Activated naive CD8-positive, alpha-beta T cell treated with anti-CD3 and anti-CD28 coated beads for 36 hours (primary cell): ENCODE measurements at regions not wholly inside any gene's neighbourhood (a gene's known extent, or its start where the extent isn't known, plus 50 kb on each side); places are given as distances from the start of the nearest gene placed in this dataset.

ENCODE experiments used
- DNase-seq: peaks from one replicate; pipeline ENCODE4 v3.0.0; 2021
- H3K27ac Mint-ChIP-seq: one replicate; pipeline ENCODE4 v1.8.0; 2022; ENCODE audit warnings: mild to moderate bottlenecking, moderate library complexity, mixed read lengths
- H3K27me3 Mint-ChIP-seq: one replicate; pipeline ENCODE4 v1.8.0; 2022; ENCODE audit warnings: mild to moderate bottlenecking, mixed read lengths
- H3K36me3 Mint-ChIP-seq: one replicate; pipeline ENCODE4 v1.8.0; 2021; ENCODE audit warnings: mild to moderate bottlenecking, mixed read lengths
- H3K4me1 Mint-ChIP-seq: one replicate; pipeline ENCODE4 v1.8.0; 2021; ENCODE audit warnings: mixed read lengths
- H3K4me3 Mint-ChIP-seq: one replicate; pipeline ENCODE4 v1.8.0; 2022; ENCODE audit warnings: mild to moderate bottlenecking, moderate library complexity, mixed read lengths
- H3K9me3 Mint-ChIP-seq: one replicate; pipeline ENCODE4 v1.8.0; 2022; ENCODE audit warnings: mixed read lengths

GRCh38 chr3:118272991-118273390, 761.7 kb downstream of the IGSF11 start:
- Mint-ChIP-seq H3K36me3 (no peaks in the 10 kb centered on the region), H3K9me3 (peaks cover 6% of the 10 kb centered on the region), H3K27ac (no peak overlapping the region), H3K27me3 (no peaks in the 10 kb centered on the region), H3K4me1 (no peaks in the 10 kb centered on the region), H3K4me3 (no peak overlapping the region)
- no peak for DNase-seq

- no peak for DNase-seq
- Mint-ChIP-seq H3K4me3 (no peak overlapping the region), H3K36me3 (no peaks in the 10 kb centered on the region), H3K9me3 (peaks cover 1% of the 10 kb centered on the region), H3K27me3 (no peaks in the 10 kb centered on the region), H3K4me1 (no peaks in the 10 kb centered on the region), H3K27ac (no peak overlapping the region)
These were observed 756.8 kb downstream of the IGSF11 start for GRCh38 chr3:118277814-118278213.

DNA sequence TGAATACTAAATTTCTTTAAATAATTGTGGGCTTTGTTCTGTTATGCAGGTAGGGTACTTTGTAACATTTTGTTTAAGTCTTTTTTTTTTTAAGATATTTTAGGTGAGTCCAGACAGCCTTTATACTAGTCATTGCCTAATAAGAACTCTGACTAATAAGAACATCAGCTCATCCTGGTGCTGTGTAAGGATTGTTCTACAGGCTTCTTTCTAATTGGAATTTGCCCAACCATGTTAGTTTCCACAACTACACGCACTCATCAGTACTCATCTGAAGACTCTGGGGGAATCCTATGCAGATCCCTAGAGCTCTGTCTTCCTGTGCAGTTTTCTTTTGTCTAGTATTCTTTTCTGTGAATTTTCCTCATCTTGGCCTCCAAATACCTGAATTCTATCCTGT, 741.8 kb downstream of the IGSF11 start:
- Mint-ChIP-seq H3K9me3 (peaks cover 6% of the 10 kb centered on the region), H3K27me3 (no peaks in the 10 kb centered on the region), H3K4me3 (no peak overlapping the region), H3K36me3 (no peaks in the 10 kb centered on the region), H3K4me1 (no peaks in the 10 kb centered on the region), H3K27ac (no peak overlapping the region)
- DNase-seq: no peak

DNA sequence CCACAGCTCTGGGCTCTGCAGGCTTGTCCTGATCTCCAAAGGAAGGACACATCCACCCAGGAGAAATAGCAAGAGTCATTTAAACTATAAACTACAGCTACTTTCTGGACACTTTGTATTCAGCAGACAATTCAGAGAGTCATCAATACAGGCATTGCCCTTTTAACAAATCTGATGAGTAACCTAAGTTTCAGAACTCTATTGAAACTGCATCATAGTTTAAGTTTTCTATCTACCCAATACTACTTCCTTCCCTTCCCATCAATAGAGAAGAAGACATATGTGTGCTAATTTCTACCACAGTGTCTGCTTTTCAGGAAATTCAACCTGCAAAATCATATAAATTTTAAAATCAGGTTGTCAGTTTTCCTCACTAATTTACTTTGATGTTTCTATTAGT, 736.5 kb downstream of the IGSF11 start:
- Mint-ChIP-seq H3K9me3 (peaks cover 2% of the 10 kb centered on the region), H3K4me3 (no peak overlapping the region), H3K27me3 (no peaks in the 10 kb centered on the region), H3K27ac (no peak overlapping the region), H3K4me1 (no peaks in the 10 kb centered on the region), H3K36me3 (no peaks in the 10 kb centered on the region)
- no peak for DNase-seq

DNA sequence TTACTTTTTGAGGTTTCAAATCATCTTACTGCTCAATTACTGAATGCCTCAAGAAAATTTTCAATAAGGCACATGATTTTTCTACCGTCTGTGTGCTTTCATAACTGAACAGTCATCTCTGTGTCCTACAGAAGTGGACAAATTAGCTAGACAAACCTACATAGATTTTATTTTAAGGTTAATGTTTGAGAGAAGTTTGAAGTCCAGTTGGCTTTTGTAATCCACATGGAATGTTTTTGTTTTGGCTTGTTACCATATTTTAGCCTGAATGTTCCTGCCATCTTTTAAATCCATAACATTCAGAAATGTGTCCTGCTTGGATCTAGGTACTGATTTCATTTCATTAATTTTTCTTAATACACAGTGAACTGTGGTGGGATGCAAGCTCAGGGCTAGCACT, 730.1 kb downstream of the IGSF11 start:
- Mint-ChIP-seq H3K4me1 (no peaks in the 10 kb centered on the region), H3K27ac (no peak overlapping the region), H3K36me3 (no peaks in the 10 kb centered on the region)

DNA sequence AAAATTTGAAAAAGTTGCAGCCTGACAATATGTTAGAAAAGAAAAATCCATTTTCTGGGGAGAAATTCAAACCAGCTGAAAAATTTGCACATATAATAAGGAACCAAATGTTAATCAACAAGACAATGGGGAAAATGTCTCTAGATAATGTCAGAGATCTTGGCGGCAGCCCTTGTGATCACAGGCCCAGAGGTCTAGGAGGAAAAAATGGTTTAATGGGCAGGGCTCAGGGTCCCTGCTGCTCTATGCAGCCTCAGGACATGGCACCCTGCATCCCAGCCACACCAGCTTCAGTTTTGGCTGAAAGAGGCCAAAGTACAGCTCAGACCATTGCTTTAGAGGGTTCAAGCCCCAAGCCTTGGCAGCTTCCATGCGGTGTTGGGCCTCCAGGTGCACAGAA, 701.9 kb downstream of the IGSF11 start:
- no peaks in the 10 kb centered on the region for H3K4me1 Mint-ChIP-seq
- no peak overlapping the region for H3K27ac Mint-ChIP-seq
- H3K36me3 Mint-ChIP-seq: no peaks in the 10 kb centered on the region
- no peak overlapping the region for H3K4me3 Mint-ChIP-seq
- peaks cover 19% of the 10 kb centered on the region for H3K9me3 Mint-ChIP-seq
- no peak for DNase-seq
- no peaks in the 10 kb centered on the region for H3K27me3 Mint-ChIP-seq

More for the DNA sequence above, 730.1 kb downstream of the IGSF11 start:
- H3K27me3 Mint-ChIP-seq: no peaks in the 10 kb centered on the region
- no peak overlapping the region for H3K4me3 Mint-ChIP-seq
- no peak for DNase-seq
- H3K9me3 Mint-ChIP-seq: peaks cover under 1% of the 10 kb centered on the region

GRCh38 chr3:118337649-118338048, 697.0 kb downstream of the IGSF11 start:
- Mint-ChIP-seq H3K9me3 (peaks cover 7% of the 10 kb centered on the region), H3K4me1 (no peaks in the 10 kb centered on the region), H3K4me3 (no peak overlapping the region), H3K27me3 (no peaks in the 10 kb centered on the region), H3K27ac (no peak overlapping the region), H3K36me3 (no peaks in the 10 kb centered on the region)
- DNase-seq: no peak

- Mint-ChIP-seq H3K4me1 (no peaks in the 10 kb centered on the region), H3K27me3 (no peaks in the 10 kb centered on the region), H3K27ac (no peak overlapping the region), H3K4me3 (no peak overlapping the region), H3K36me3 (no peaks in the 10 kb centered on the region), H3K9me3 (peaks cover 6% of the 10 kb centered on the region)
- DNase-seq: no peak
These were observed 687.1 kb downstream of the IGSF11 start for GRCh38 chr3:118347396-118348168.

GRCh38 chr3:118348169-118348557, 686.5 kb downstream of the IGSF11 start:
- Mint-ChIP-seq H3K4me1 (no peaks in the 10 kb centered on the region), H3K27me3 (no peaks in the 10 kb centered on the region), H3K27ac (no peak overlapping the region), H3K9me3 (peaks cover 7% of the 10 kb centered on the region), H3K36me3 (no peaks in the 10 kb centered on the region), H3K4me3 (no peak overlapping the region)
- DNase-seq: no peak

DNA sequence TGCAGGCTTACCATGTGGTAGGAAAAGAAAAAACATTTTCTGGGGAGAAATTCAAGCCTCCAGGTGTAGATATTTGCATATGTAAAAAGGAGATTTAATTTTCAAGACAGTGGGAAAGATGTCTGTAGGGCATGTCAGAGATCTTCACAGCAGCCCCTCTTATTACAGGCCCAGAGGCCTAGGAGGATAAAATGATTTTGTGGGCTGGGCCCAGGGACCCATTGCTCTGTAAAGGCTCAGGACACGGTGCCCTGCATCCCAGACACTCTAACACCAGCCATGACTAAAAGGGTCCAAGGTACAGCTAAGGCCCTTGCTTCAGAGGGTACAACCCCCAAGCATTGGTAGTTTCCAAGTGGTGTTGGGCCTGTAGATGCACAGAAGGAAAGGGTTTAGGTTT, 680.1 kb downstream of the IGSF11 start:
- Mint-ChIP-seq H3K36me3 (no peaks in the 10 kb centered on the region), H3K27me3 (no peaks in the 10 kb centered on the region), H3K9me3 (peaks cover 33% of the 10 kb centered on the region), H3K4me3 (no peak overlapping the region), H3K27ac (no peak overlapping the region), H3K4me1 (no peaks in the 10 kb centered on the region)
- no peak for DNase-seq

DNA sequence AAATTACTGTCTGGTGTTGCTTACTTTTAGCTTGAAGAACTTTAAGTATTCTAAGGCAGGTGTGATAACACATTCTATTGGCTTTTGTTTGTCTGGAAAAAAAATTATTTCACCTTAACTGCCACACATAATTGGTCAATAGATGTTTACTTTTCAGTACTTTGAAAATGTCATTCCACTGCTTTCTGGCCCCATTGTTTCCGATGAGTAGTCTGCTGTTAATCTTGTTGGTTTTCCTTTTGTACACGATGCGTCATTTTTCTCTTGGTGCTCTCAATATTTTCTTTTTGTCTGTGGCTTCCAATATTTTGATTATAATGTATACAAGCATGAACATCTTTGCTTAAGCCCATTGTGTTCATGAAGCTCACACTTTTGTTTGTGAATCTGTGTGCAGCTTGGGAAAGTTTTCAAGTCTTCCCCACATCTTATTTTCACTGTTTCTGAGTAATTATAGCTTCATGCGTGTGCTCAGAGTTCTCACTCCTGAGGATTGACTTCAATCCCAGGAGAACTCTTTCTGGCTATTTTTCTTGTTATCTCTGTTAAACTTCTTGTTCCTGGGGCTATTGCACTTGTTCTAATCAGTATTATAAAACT, 664.7 kb downstream of the IGSF11 start:
- no peak overlapping the region for H3K27ac Mint-ChIP-seq
- peaks cover 9% of the 10 kb centered on the region for H3K9me3 Mint-ChIP-seq
- DNase-seq: no peak
- H3K4me1 Mint-ChIP-seq: no peaks in the 10 kb centered on the region
- H3K4me3 Mint-ChIP-seq: no peak overlapping the region
- H3K36me3 Mint-ChIP-seq: no peaks in the 10 kb centered on the region
- H3K27me3 Mint-ChIP-seq: no peaks in the 10 kb centered on the region

DNA sequence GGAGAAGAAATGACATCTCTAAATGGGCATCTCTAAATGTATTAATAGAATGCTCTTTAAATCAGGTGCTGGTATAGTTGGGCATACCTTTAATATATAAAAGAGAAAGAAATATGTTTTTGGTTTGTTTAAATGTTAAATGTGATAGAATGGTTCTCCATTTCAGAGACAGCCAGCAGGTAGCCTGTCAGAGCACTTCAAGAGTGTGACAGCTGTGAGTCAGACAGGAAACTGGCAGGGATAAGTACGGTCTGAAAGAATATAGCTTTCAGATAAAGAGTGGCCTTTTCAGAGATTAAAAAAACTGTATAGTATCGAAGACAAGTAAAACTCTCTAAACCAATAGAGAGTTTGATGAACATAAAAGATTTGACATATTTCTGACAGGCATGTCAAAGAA, 654.1 kb downstream of the IGSF11 start:
- H3K27ac Mint-ChIP-seq: no peak overlapping the region
- H3K27me3 Mint-ChIP-seq: no peaks in the 10 kb centered on the region
- no peak for DNase-seq
- H3K4me1 Mint-ChIP-seq: no peaks in the 10 kb centered on the region
- no peak overlapping the region for H3K4me3 Mint-ChIP-seq
- peaks cover 2% of the 10 kb centered on the region for H3K9me3 Mint-ChIP-seq
- no peaks in the 10 kb centered on the region for H3K36me3 Mint-ChIP-seq

GRCh38 chr3:118396491-118396890, 638.2 kb downstream of the IGSF11 start:
- no peaks in the 10 kb centered on the region for H3K27me3 Mint-ChIP-seq
- H3K4me3 Mint-ChIP-seq: no peak overlapping the region
- no peak for DNase-seq
- H3K4me1 Mint-ChIP-seq: no peaks in the 10 kb centered on the region
- H3K36me3 Mint-ChIP-seq: no peaks in the 10 kb centered on the region
- no peak overlapping the region for H3K27ac Mint-ChIP-seq
- no peaks in the 10 kb centered on the region for H3K9me3 Mint-ChIP-seq

- Mint-ChIP-seq H3K36me3 (no peaks in the 10 kb centered on the region), H3K27me3 (no peaks in the 10 kb centered on the region), H3K9me3 (no peaks in the 10 kb centered on the region), H3K27ac (no peak overlapping the region), H3K4me1 (no peaks in the 10 kb centered on the region), H3K4me3 (no peak overlapping the region)
- DNase-seq: no peak
These were observed 634.6 kb downstream of the IGSF11 start for GRCh38 chr3:118400086-118400485.

DNA sequence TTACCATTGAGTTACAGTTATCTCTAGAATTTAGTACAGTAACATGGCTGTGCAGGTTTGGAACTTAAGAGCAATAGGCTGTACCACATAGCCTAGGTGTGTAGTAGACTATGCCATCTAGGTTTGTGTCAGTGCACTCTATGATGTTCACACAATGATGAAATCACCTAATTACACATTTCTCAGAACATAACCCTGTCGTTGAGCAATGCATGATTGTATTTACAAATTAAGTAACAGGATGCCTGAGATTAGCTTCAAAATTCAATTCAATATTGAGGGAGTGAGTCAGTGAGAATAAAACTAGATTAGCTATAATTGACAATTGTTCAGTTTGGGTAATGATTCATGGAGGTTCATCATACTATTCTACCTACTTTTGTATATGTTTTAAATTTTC, 633.8 kb downstream of the IGSF11 start:
- H3K4me3 Mint-ChIP-seq: no peak overlapping the region
- no peaks in the 10 kb centered on the region for H3K27me3 Mint-ChIP-seq
- no peak for DNase-seq
- no peaks in the 10 kb centered on the region for H3K4me1 Mint-ChIP-seq
- no peaks in the 10 kb centered on the region for H3K9me3 Mint-ChIP-seq
- no peak overlapping the region for H3K27ac Mint-ChIP-seq
- H3K36me3 Mint-ChIP-seq: no peaks in the 10 kb centered on the region

DNA sequence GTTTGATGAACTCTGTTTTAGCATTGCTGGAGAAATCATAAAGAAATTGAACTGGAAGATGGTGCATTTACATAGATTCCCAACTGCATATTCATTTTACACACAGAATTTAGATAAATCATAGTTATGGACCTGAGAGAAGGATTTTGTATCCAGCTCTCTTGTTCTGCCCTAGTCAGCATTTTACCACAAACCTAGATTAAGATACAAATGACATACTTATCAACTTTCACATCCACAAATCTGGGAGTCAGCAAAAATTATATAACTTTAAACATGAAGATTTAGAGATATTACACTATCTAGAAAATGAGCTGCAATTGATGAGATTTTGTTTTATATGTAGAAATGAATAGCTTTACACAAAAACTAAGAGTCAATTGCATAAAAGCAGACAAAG, 632.8 kb downstream of the IGSF11 start:
- DNase-seq: no peak
- H3K27ac Mint-ChIP-seq: no peak overlapping the region
- no peaks in the 10 kb centered on the region for H3K9me3 Mint-ChIP-seq
- H3K4me3 Mint-ChIP-seq: no peak overlapping the region
- H3K4me1 Mint-ChIP-seq: no peaks in the 10 kb centered on the region
- no peaks in the 10 kb centered on the region for H3K36me3 Mint-ChIP-seq
- H3K27me3 Mint-ChIP-seq: no peaks in the 10 kb centered on the region
